CD4-positive, alpha-beta T cell treated with Interleukin-17A for 4 hours (primary cell): ENCODE measurements at regions not wholly inside any gene's neighbourhood (a gene's known extent, or its start where the extent isn't known, plus 50 kb on each side); places are given as distances from the start of the nearest gene placed in this dataset.

Experiments
- DNase-seq: peaks from one replicate; pipeline ENCODE4 v3.0.0-alpha.2; 2020; ENCODE audit warnings: mixed read lengths

DNA sequence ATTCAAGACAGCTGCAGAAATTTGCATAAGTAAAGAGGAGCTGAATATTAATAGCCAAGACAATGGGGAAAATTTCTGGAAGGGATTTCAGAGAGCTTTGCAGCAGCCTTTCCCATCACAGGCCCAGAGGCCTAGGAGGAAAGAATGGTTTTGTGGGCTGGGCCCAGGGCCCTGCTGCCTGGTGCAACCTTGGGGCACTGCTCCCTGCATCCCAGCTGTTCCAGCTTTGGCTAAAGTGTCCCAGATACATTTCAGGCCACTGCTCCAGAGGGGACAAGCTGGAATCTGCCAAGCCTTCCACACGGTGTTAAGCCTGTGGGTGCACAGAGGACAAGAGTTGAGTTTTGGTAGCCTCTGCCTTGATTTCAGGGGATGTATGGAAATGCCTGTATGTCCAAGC, 185.6 kb upstream of the SFRP2 start:
- no peak for DNase-seq

DNA sequence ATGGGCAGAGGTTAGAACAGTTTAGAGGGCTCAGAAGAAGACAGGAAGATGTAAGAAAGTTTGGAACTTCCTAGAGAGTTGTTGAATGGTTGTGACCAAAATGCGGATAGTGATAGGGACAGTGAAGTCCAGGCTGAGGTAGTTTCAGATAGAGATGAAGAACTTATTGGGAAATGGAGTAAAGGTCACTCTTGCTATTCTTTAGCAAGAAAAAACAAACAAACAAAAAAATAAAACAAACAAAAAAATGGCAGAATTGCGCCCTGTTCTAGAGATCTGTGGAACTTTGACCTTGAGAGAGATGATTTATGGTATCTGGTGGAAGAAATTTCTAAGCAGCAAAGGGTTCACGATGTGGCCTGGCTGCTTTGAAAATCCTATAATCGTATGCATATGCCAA, 185.1 kb upstream of the SFRP2 start:
- no peak for DNase-seq

DNA sequence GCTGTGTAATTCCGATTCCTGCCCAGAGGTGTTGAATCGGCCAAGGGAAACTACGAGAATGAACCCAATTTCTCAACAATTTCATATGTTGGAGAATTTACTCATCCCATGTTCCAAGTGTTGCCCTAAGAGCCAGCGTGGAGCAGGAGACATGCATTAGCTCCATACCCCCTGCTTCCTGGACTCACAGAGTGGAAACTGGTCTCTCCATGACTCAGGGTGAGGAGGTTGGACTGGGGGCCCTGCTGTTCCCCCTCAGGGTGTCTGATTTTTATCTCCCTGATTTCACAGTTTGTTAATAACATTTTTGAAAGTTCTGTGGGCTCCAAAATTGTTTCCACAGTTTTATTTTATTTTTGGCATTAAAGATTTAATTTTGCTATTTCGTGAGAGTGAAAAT, 183.0 kb upstream of the SFRP2 start:
- DNase-seq = no peak

DNA sequence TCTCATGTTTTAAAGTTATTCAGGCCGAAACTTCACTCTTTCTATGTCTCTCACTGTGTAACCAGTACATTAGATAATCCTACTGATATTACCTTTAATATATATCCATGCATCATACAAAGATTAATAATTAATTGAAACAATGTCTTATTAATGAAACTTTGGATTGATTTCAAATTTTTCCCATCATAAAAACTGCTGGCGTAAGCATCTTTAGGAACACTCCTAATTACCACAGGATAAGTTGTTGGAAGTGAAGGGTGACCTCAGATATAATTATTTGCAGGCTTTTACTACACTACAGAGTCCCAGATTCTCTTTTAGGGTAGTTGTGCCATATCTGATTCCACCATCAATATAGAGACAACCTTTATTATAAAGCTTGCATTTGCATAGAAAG, 181.3 kb upstream of the SFRP2 start:
- DNase-seq = no peak

DNA sequence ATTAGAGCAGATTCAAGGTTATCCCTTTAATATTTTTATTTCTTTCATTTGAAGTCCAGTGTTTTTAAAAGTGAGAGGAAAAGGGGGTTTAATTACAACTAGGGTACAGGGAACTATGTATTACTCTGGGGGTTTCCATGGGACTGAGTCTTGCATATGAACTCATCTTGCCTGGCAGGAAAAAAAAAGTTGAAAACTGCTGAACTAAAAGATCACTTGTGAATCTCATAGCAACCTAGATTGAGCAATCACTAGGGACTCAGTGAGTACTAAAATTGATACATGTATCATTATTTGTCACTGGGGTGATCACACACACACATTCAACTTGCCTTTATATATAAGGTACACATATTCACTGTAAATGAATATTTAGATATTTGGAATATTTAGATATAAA, 180.7 kb upstream of the SFRP2 start:
- no peak for DNase-seq

DNA sequence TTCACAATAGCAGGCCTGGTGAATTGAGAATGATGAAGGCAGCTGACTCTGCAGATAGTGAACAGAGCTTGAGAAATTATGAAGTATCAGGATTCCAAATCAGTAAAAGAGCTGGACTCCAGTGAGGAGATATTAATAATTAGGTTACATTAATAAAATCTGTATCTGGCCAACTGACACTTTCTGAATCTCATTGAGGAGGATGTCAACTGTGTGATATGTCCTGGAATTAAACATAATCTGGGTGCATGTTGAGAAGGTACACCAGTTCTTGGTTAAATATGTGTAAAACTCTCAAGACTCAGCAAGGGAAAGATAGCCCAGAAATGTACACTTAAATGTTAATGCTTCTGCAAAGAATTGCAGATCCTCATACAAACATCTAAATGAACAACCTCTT, 177.8 kb upstream of the SFRP2 start:
- no peak for DNase-seq

DNA sequence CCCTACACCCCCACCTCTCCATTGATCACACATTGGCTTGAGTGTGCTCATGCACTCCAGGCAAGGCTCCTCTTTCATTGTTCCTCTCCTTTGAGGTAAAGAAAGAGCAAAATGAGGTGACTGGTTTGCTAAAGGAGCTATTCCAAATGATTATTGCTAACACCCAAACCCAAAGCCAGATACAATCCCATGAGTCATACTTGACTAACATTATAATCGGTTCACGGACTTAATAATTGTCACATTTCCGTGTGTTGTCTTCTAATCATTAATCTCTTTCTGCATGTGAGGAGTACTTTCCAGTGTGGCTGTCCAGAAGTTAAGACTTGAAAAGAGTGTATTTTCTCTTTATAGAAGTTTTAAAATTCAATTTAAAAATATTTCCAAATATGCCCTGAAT, 174.3 kb upstream of the SFRP2 start:
- no peak for DNase-seq

DNA sequence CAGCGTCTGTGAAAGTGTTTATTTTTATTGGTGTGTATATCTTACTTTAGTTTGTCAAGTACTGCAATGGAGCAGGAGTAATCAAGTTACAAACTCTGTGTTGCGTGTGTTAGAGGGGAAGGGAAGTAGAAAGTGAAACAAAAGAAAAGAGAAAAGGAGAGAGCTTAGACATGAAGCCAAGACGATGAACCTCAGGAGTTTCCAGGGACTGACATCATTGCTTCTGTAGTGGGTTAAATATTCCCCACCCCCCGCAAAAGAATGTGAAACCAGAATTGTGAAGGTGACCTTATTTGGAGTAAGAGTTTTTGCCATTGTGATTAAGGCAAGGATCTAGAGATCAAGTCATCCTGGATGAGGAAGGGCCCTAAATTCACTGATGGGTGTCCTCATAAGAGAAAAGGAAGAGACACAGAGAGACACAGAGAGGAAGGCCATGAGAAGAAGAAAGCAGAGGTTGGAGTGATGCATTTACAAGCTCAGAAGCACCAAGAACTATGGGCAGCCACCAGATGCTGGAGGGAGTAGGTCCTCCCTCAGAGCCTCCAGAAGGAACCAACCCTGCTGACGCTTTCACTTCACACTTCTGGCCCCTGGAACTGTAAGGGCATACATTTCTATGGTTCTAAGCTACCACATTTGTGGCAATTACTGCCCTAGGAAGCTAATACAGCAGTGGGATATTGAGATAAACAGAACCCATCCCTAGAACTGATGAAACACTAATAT, 173.6 kb upstream of the SFRP2 start:
- DNase-seq = no peak

DNA sequence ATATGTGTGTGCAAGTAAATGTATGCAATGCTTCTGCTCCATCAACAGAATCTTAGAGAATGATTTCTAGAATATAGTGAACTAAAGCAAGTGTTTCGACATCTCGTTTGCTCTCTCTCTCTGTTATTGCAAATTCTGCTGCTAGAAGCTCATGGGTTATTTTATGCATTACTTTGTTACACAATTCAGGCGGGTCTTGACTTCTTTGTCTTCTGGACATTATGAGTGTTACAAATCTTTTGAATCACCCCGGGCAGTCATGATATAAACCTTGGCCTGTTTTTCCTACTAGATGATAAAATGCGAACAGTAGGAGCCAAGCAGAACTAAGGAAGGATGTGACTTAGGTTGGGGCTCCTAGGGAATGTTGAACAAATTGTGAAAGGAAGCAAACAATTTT, 166.4 kb upstream of the SFRP2 start:
- DNase-seq = no peak

DNA sequence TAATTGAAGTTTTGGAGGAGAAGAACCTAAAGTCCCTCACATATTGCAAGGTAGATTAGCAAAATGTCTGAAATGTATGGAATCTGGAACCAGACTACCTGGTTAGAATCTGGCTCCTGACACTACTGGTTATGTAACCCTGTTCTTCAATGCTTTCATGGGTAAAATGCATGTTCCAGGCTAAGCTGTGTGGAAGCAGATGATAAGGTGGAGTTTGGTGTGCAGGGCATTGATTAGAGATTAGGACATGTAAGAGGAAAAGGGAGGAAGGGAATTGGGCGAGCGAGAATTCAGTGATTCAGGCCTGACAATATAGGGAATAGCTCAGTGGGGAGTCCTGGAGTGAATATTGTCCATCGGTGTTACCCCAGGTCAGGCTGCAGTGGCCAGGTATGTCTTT, 165.8 kb upstream of the SFRP2 start:
- no peak for DNase-seq

DNA sequence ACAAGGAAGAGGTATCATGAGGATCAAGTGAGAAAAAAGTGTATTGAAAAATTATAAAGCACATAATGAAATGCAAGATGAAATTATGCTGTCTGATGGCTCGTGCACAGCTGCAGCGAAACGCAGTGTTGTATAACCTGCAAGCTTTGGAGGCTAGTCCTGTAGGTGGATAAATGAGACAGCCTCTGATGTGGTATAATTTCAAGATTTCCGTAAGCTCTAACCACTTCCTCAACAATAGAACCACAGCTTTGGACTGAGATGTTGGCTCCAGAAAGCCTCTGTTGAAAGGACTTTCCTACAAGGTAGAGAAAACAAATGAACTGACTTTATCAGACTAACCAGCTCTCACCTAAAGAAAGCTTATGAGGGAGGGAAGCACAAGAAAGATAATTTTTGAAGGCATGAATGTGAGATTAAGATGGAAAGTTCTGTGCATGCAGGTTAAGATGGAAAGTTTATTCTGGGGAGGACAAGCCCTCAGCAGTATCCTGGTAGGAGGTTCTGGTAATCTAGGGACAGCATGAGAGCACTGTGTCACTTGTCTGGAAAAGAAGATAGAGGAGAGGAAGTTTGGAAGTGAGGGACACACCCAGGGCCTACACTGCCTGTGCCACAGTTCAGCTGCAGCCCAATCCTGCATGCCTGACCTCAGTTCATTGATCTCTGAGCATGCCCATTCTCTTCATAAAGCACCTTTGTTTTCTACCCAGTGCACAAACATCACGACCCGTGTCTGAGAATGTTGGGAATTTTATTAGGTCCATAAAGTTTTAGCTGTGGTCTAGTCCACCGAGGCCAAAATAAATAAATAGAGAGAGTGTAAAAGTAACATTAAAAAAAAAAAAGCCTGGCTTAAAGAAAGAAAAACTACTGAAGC, 161.5 kb upstream of the SFRP2 start:
- no peak for DNase-seq

DNA sequence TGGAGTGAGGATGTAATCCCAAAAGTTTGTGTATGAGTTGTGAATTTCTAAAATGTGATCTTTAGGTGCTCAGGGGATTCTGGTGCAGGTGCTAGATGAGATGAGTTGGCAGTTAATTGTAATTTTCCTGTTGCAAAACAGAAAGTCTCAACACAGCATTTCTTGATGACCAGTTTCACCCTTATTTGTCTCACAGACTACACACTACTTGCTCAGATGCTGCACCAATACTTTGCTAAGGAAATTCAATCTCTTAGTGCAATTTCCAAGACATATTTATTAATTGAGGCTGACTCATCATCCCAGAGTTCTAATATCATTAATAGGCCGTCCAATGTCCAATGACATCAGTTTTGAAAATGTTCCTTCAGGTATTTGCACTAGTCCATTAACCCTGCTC, 159.2 kb upstream of the SFRP2 start:
- DNase-seq = no peak

DNA sequence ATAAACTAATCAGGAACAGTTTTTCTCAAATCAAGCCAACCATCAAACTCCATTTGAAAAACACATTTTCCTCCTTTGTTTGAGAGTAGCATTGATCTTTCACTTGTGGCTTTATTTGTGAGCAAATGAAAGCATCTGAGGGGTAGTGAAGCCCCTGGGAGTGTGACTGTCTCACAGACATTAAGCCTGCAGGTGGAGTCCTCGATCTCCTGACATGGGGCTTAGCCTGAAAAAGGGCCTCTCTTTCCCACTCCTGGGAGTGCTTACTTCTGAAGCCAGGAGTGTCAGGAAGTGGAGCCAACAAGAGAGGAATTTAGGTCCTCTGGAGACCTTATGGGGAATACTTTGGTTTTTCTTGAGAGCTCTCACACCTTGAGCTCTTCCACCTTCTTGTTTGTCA, 158.2 kb upstream of the SFRP2 start:
- DNase-seq = no peak

DNA sequence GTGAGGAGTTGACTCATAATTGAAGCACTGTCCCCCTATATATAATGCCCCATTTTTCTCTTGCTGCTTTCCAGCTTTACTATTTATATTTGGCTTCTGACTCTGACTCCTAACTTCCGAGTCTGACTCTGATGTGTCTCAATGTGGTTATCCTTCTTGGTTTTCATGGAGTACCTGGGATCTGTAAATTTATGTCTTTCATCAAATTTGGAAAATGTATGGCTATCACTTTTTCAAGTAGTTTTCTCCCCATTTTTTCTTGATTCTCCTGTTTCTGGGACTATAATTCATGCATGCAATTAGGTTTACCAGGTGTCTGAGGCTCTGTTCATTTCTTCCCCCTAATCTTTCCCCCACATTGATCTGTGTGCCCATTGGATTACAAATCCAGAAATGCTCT, 156.8 kb upstream of the SFRP2 start:
- no peak for DNase-seq

DNA sequence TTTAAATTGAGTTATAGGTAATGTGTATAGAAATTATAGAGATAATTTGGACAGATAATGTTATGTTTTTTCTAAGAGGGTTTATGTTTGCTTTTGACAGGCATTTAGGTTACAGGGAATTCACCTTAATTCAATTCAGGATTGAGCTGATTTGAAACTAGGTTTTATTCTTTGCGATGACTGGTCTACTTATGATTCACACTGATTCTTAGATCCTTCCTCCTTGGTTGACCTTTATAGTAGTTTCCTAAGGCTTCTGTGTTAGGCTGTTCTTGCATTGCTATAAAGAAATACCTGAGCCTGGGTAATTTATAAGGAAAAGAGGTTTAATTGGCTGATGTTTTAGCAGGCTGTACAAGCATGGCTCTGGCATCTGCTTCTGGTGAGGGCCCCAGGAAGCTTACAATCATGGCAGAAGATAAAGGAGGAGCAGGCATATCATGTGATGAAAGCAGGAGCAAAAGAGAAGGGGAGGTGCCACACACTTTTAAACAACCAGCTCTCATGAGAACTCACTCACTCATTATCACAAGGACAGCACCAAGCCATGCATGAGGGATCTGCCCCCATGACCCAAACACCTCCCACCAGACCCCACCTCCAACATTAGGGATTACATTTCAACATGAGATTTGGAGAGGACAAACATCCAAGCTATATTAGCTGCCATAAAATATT, 155.0 kb upstream of the SFRP2 start:
- DNase-seq = no peak

DNA sequence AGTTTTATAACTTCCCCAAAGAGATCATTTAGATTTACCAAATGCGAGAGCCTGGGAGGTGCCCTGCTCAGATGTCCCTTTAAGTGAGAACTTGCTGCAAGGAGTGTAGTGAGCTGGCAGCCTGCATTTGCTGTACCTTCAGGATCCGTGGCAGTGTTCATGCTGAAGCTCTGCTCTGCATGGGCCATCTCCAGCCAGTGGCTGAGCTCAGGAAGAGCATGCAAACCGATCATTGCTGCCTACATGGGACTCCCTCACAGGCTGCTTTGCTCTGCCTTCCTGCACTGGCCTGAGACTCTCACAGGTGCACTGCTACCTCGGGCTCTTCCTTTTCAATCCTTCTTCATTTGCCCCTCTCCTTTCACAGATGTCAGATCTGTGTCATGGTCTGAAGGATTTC, 152.0 kb upstream of the SFRP2 start:
- no peak for DNase-seq

DNA sequence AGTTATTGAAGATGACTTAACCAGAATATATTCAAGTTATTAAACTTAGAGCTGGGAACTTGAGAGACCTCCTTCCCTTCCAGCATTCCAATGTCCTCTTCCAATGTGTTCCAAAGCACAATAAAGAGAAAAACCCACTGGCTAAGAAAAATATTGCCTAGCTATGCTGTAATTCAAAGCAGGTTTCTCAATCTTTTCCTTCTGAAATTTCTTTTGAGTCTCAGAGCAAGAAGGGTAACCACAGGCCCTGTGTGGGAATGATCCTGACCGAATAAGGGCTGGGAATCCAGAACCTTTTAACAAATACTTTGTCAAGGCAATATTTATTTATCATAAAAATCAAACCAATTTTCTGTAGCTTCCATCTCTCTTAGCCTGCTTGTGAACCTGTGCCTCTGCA, 150.7 kb upstream of the SFRP2 start:
- no peak for DNase-seq

DNA sequence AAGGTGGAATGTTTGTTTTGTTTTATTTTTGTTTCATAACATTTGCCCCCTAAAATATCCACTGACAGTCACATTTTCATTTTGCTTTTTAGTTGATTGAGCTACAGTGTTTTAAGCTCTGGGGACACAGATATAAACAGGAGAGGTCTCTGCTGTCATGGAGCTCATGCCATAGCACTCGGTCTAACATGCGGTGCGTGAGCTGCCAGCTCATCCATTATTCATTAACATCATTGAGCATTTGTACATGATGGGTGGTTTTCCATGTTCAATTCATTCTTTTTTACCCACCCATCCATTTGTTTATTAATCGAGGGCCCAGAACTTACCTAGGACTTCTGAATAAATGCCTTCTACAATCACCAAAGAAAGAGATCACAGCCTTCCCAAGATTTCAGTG, 150.1 kb upstream of the SFRP2 start:
- no peak for DNase-seq

DNA sequence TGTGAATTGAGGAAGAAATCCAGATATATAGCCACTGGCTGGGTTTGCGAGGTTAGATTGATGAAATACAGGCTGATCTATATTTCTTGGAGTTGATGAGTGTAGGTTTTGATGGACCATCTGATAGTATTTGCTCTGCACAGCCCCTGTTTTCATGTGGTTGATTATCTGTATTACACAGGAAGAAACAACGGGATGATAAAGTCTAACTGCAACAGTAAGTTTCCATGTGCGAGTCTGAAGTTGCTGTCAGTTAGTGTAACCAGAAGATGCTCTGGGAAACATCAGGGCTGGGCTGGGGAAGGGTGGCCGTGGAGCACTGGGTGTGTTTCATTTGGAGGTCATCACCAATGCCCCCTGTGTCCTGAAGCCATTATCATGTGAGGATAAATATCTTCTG, 148.4 kb upstream of the SFRP2 start:
- no peak for DNase-seq

DNA sequence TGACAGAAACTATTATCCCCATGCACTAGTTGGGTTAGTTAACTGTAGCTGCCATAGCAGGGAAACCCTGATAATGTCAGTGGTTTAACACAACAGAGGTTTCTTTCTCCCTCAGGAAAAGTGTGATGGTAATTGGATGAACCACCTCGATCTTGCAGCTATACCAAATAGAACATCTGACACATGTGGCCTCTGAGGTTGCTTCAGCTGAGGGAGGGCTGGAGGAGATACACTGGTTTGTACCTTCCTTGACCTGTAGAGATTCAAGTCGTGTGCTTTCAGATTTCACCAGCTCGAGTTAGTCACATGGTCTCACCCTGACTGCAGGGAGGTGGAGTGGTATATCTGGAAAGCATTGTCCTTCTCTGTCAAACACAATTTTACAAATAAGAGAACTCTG, 147.2 kb upstream of the SFRP2 start:
- no peak for DNase-seq

DNA sequence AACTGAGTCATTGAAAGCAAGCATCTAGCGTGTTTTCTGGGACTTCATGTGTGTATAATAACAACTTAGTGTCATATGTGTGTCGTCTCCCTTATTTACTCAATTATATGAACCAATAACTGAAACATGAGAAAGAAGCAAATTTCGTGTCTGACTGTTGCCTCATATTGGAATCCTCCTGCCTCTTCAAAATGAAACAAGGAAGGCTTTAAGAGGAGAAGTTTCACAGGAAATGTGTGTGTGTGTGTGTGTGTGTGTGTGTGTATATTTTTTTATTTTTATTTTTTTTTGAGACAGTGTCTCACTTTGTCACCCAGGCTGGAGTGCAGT, 145.8 kb upstream of the SFRP2 start:
- DNase-seq = no peak

DNA sequence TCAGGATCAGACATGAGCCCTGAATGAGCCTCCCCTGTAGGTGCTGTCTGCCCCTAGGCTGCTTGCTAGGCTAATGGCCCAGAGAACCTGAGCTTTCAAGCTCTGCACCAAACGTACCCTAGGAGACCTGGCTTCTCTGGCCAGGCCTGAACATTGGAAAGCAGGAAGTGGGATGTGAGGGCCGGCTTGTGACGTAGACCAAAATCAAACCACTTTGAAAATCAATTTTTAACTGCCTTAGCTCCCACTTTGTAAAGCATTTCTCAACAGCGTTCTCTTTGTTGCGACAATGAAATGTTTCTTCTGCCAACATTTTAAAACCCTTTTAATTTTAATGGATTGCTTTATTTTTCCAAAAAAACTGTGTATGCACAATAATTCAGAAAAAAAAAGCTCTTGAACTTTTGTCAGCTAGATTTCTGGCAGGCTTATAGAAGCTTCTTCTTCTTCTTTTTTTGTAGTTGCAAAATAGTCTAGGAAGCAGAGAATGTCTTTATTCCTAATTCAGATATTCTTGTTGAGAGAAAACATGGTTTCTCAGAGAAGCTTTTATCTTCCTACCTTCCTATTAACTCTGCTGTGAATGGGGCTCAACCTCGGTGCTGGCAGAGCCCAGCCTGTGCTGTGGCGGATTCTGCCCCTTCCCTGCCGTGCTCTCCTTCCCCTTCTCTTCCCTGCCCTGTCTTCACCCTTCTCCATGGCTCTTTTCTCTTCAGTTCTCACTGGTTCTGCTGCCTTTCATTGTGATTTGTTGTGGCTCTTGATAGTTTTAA, 145.2 kb upstream of the SFRP2 start:
- no peak for DNase-seq

DNA sequence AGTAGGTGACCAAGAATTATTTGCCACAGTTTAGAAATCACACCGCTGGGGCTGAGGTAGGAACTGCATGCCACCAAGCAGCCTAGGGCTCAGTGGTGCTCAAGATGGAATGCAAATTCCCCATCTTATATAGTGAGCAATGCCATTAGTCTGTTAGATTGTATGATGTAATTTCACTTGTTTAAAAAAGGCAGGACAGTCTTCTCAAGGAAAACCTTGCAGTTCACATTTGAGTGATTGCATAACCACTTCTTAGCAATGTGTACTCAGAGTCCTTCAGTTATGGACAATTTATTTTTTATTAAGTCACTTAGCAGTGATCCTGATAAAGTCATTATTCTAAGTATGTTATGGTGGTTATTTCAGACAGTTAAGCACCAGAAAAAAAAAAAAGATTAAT, 142.9 kb upstream of the SFRP2 start:
- DNase-seq = no peak
